ENCODE measurements at regions not wholly inside any gene's neighbourhood (a gene's known extent, or its start where the extent isn't known, plus 50 kb on each side); places are given as distances from the start of the nearest gene placed in this dataset.

DNA sequence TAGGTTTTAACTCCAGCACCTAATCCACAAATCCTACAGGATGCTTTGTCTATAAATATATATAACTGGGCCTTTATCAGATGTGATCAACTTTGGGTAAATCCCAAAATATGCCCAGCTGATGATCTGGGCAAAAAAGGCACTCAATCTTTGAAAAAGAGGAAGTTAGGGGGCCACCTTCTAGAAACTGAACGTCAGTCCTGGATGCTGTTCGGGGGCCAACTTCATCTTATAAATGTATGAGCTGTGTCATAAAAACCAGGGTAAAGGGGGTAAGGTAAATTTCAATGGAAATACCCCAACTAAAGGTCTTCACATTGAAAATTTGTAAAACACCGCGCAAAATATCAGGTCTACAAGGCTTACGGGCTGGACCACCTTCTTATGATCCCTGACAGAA lies 264.4 kb upstream of the UBE2E2 start:
- no peak for DNase-seq (ENCODE audit: insufficient read length, low spot score, missing footprints)
- H3K36me3 ChIP-seq (ENCODE audit: insufficient read depth, low read length) = no peaks in the 10 kb centered on the region
- TF ChIP-seq, protein P1, sequence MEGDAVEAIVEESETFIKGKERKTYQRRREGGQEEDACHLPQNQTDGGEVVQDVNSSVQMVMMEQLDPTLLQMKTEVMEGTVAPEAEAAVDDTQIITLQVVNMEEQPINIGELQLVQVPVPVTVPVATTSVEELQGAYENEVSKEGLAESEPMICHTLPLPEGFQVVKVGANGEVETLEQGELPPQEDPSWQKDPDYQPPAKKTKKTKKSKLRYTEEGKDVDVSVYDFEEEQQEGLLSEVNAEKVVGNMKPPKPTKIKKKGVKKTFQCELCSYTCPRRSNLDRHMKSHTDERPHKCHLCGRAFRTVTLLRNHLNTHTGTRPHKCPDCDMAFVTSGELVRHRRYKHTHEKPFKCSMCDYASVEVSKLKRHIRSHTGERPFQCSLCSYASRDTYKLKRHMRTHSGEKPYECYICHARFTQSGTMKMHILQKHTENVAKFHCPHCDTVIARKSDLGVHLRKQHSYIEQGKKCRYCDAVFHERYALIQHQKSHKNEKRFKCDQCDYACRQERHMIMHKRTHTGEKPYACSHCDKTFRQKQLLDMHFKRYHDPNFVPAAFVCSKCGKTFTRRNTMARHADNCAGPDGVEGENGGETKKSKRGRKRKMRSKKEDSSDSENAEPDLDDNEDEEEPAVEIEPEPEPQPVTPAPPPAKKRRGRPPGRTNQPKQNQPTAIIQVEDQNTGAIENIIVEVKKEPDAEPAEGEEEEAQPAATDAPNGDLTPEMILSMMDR (IDR thresholded peaks at IDR 0.05; ENCODE audit: extremely low read depth, low read depth, low read length) = no peak

DNA sequence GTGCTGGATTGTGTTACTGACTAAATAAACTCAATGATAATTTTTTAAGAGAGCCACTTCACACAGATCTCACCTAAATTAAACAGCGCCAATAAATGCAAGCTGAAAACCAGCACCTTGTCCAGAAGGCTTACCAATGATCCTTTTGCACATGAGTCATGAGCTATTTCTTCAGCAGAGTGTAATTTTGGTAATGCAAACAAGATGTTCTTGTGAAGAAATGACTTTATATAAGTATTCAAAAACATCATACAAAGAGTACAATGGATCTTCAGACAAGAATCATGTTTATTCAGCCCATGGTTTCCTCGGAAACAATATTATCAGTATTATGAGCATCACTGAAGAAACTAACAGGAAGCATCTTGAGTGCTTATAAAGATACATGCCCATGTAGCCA lies 263.8 kb upstream of the UBE2E2 start:
- no peak for DNase-seq (ENCODE audit: insufficient read length, low spot score, missing footprints)
- H3K9me3 ChIP-seq (ENCODE audit: low read depth, low read length) = no peaks in the 10 kb centered on the region
- TF ChIP-seq, protein P1 (IDR thresholded peaks at IDR 0.05; ENCODE audit: extremely low read depth, low read depth, low read length) = no peak
- H3K36me3 ChIP-seq (ENCODE audit: insufficient read depth, low read length) = no peaks in the 10 kb centered on the region
- no peak overlapping the region for H3K4me3 ChIP-seq (ENCODE audit: insufficient read depth, low read length)
- H3K4me1 ChIP-seq (ENCODE audit: insufficient read depth, low read length) = no peaks in the 10 kb centered on the region
- H3K79me2 ChIP-seq (ENCODE audit: insufficient read depth, low read length) = no peaks in the 10 kb centered on the region
- no peaks in the 10 kb centered on the region for H4K20me1 ChIP-seq (ENCODE audit: insufficient read depth, low read length)
- H3K4me2 ChIP-seq (ENCODE audit: insufficient read depth, low read length) = no peak overlapping the region
- no peaks in the 10 kb centered on the region for H3K27me3 ChIP-seq (ENCODE audit: insufficient read depth, low read length)
- no peak overlapping the region for H3K27ac ChIP-seq (ENCODE audit: low read depth, low read length)
- no peak overlapping the region for H2AFZ ChIP-seq (ENCODE audit: low read length)

More for the DNA sequence above, 264.4 kb upstream of the UBE2E2 start:
- H3K4me3 ChIP-seq (ENCODE audit: insufficient read depth, low read length) = no peak overlapping the region
- no peak overlapping the region for H2AFZ ChIP-seq (ENCODE audit: low read length)
- no peak overlapping the region for H3K27ac ChIP-seq (ENCODE audit: low read depth, low read length)
- H3K27me3 ChIP-seq (ENCODE audit: insufficient read depth, low read length) = no peaks in the 10 kb centered on the region
- H3K4me2 ChIP-seq (ENCODE audit: insufficient read depth, low read length) = no peak overlapping the region
- no peaks in the 10 kb centered on the region for H4K20me1 ChIP-seq (ENCODE audit: insufficient read depth, low read length)
- H3K9me3 ChIP-seq (ENCODE audit: low read depth, low read length) = no peaks in the 10 kb centered on the region
- H3K79me2 ChIP-seq (ENCODE audit: insufficient read depth, low read length) = no peaks in the 10 kb centered on the region
- H3K4me1 ChIP-seq (ENCODE audit: insufficient read depth, low read length) = no peaks in the 10 kb centered on the region

DNA sequence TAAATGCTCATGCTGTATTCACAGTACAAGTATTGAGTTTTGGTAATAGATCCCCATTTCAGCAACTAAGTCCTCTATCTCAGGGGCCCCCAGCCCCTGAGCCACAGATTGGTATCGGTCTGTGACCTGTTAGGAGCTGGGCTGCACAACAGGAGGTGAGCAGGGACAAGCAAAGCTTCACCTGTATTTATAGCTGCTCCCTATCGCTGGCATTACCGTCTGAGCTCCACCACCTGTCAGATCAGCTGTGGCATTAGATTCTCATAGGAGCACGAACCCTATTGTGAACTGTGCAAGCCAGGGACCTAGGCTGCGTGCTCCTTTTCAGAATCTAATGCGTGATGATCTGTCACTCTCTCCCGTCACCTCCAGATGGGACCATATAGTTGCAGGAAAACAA lies 262.8 kb upstream of the UBE2E2 start:
- no peak overlapping the region for H3K27ac ChIP-seq (ENCODE audit: low read depth, low read length)
- no peaks in the 10 kb centered on the region for H4K20me1 ChIP-seq (ENCODE audit: insufficient read depth, low read length)
- TF ChIP-seq, protein P1 (IDR thresholded peaks at IDR 0.05; ENCODE audit: extremely low read depth, low read depth, low read length) = no peak
- H3K9me3 ChIP-seq (ENCODE audit: low read depth, low read length) = no peaks in the 10 kb centered on the region
- DNase-seq (ENCODE audit: insufficient read length, low spot score, missing footprints) = no peak
- no peak overlapping the region for H2AFZ ChIP-seq (ENCODE audit: low read length)
- no peaks in the 10 kb centered on the region for H3K4me1 ChIP-seq (ENCODE audit: insufficient read depth, low read length)
- H3K79me2 ChIP-seq (ENCODE audit: insufficient read depth, low read length) = no peaks in the 10 kb centered on the region
- no peak overlapping the region for H3K4me3 ChIP-seq (ENCODE audit: insufficient read depth, low read length)
- no peaks in the 10 kb centered on the region for H3K27me3 ChIP-seq (ENCODE audit: insufficient read depth, low read length)
- H3K4me2 ChIP-seq (ENCODE audit: insufficient read depth, low read length) = no peak overlapping the region
- H3K36me3 ChIP-seq (ENCODE audit: insufficient read depth, low read length) = no peaks in the 10 kb centered on the region

DNA sequence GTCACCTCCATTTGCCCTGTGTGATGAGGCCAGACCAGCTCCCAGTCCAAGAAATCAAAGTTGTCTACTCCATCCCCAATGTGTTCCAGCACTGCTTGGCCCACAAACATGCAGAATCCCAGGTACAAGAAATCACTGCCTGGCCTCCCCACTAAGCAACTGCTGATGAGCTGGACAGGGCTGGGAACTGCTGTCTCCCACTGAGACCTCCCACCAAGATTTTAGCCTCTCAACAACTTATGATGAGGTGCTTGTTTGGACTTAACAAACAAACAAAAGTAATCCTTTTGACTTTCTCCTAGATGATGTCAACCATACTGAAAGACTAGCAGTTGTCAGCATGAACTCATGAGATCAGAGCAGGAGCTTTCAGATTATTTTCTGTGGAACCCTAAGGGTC lies 260.1 kb upstream of the UBE2E2 start:
- no peaks in the 10 kb centered on the region for H3K36me3 ChIP-seq (ENCODE audit: insufficient read depth, low read length)
- no peaks in the 10 kb centered on the region for H4K20me1 ChIP-seq (ENCODE audit: insufficient read depth, low read length)
- H3K27ac ChIP-seq (ENCODE audit: low read depth, low read length) = no peak overlapping the region
- no peaks in the 10 kb centered on the region for H3K9me3 ChIP-seq (ENCODE audit: low read depth, low read length)
- H3K4me1 ChIP-seq (ENCODE audit: insufficient read depth, low read length) = no peaks in the 10 kb centered on the region
- TF ChIP-seq, protein P1 (IDR thresholded peaks at IDR 0.05; ENCODE audit: extremely low read depth, low read depth, low read length) = no peak
- DNase-seq (ENCODE audit: insufficient read length, low spot score, missing footprints) = no peak
- no peak overlapping the region for H3K4me3 ChIP-seq (ENCODE audit: insufficient read depth, low read length)
- no peak overlapping the region for H3K4me2 ChIP-seq (ENCODE audit: insufficient read depth, low read length)
- no peaks in the 10 kb centered on the region for H3K27me3 ChIP-seq (ENCODE audit: insufficient read depth, low read length)
- no peaks in the 10 kb centered on the region for H3K79me2 ChIP-seq (ENCODE audit: insufficient read depth, low read length)
- no peak overlapping the region for H2AFZ ChIP-seq (ENCODE audit: low read length)
